Keratinocyte (primary cell): ENCODE measurements at regions not wholly inside any gene's neighbourhood (a gene's known extent, or its start where the extent isn't known, plus 50 kb on each side); places are given as distances from the start of the nearest gene placed in this dataset.

Source experiments
- DNase-seq: peaks from one replicate; pipeline ENCODE4 v3.0.0-alpha.2; 2011; ENCODE audit warnings: low read depth, missing footprints, low spot score
- FAIRE-seq: peaks from 2 replicates; lab custom pipeline; 2011; peaks lifted over from hg19 to GRCh38; lab: Jason Lieb, UNC
- H2AFZ ChIP-seq: 2 replicates; pipeline ENCODE4 v1.6.0; 2012; ENCODE audit warnings: low read length, control low read depth, inconsistent platforms; ENCODE audit not compliant: control insufficient read depth
- H3K27ac ChIP-seq: 2 replicates; pipeline ENCODE4 v1.5.1; 2011; ENCODE audit warnings: low read length; ENCODE audit not compliant: control insufficient read depth, insufficient read depth
- H3K27me3 ChIP-seq: 3 replicates; pipeline ENCODE4 v1.6.0; 2011; ENCODE audit warnings: low read length; ENCODE audit not compliant: control insufficient read depth, insufficient read depth; ENCODE audit errors: extremely low read depth
- H3K36me3 ChIP-seq, 2 experiments: 2 replicates in 1 of 2; 3 replicates in 1 of 2; pipeline ENCODE4 v1.5.1; 2011; ENCODE audit warnings: low read length in 2 of 2, mild to moderate bottlenecking in 1 of 2; ENCODE audit not compliant: control insufficient read depth in 2 of 2, insufficient read depth in 2 of 2; ENCODE audit errors: extremely low read depth in 1 of 2
- H3K4me1 ChIP-seq: 3 replicates; pipeline ENCODE4 v1.5.1; 2011; ENCODE audit warnings: low read length; ENCODE audit not compliant: control insufficient read depth, insufficient read depth; ENCODE audit errors: extremely low read depth
- H3K4me2 ChIP-seq: 3 replicates; pipeline ENCODE4 v1.6.0; 2011; ENCODE audit warnings: low read depth, low read length; ENCODE audit not compliant: control insufficient read depth, insufficient read depth; ENCODE audit errors: extremely low read depth
- H3K4me3 ChIP-seq, 3 experiments: fragments of 200-600 bp in 1 of 3; sonication (generic) in 1 of 3; 2 replicates in 2 of 3; 3 replicates in 1 of 3; pipeline ENCODE4 v1.5.1; 2011 to 2016; ENCODE audit warnings: low read length in 3 of 3, mild to moderate bottlenecking in 3 of 3, control low read depth in 2 of 3, inconsistent platforms in 1 of 3, low read depth in 1 of 3, mixed read lengths in 1 of 3, mixed run types in 1 of 3, moderate library complexity in 1 of 3; ENCODE audit not compliant: control insufficient read depth in 2 of 3, insufficient read depth in 2 of 3; ENCODE audit errors: extremely low read depth in 1 of 3
- H3K79me2 ChIP-seq: 2 replicates; pipeline ENCODE4 v1.6.0; 2012; ENCODE audit warnings: low read length; ENCODE audit not compliant: control insufficient read depth, insufficient read depth
- H3K9ac ChIP-seq: 3 replicates; pipeline ENCODE4 v1.6.0; 2011; ENCODE audit warnings: low read length; ENCODE audit not compliant: control insufficient read depth, insufficient read depth; ENCODE audit errors: extremely low read depth
- H3K9me1 ChIP-seq: 3 replicates; pipeline ENCODE4 v1.6.0; 2011; ENCODE audit warnings: low read length; ENCODE audit not compliant: control insufficient read depth, insufficient read depth; ENCODE audit errors: extremely low read depth
- H3K9me3 ChIP-seq: 2 replicates; pipeline ENCODE4 v1.5.1; 2012; ENCODE audit warnings: low read depth, low read length; ENCODE audit not compliant: control insufficient read depth
- H4K20me1 ChIP-seq: 3 replicates; pipeline ENCODE4 v1.6.0; 2011; ENCODE audit warnings: low read length; ENCODE audit not compliant: control insufficient read depth, insufficient read depth; ENCODE audit errors: extremely low read depth
- EZH2 ChIP-seq: IDR thresholded peaks from one replicate; pipeline ENCODE4 v1.6.1; 2012; ENCODE audit warnings: inconsistent platforms, mild to moderate bottlenecking, low read length, moderate library complexity
- dilution Hi-C: fragments of 300-500 bp; cut with MboI; formaldehyde crosslinking; loops from one replicate; pipeline ENCODE4 v1.7.0; 2020; ENCODE audit warnings: low sequenced_read_pairs; ENCODE audit not compliant: extremely low pct_ligation_motif_present
- TF ChIP-seq, protein P1 (sequence below), 3 experiments: IDR thresholded peaks in 1 of 3; conservative IDR thresholded peaks in 1 of 3; optimal IDR thresholded peaks in 1 of 3; 2 replicates in 2 of 3; 3 replicates in 1 of 3; pipeline versions ENCODE3 to v1.5.1; 2011; ENCODE audit warnings: low read length in 3 of 3, mild to moderate bottlenecking in 3 of 3, moderate library complexity in 2 of 3, control low read depth in 1 of 3, inconsistent platforms in 1 of 3; ENCODE audit not compliant: insufficient read depth in 2 of 3; ENCODE audit errors: extremely low read depth in 1 of 3

GRCh38 chr2:138213624-138214023 is 249.4 kb downstream of the HNMT start:
- no peak for FAIRE-seq
- H4K20me1 ChIP-seq = no peaks in the 10 kb centered on the region

DNA sequence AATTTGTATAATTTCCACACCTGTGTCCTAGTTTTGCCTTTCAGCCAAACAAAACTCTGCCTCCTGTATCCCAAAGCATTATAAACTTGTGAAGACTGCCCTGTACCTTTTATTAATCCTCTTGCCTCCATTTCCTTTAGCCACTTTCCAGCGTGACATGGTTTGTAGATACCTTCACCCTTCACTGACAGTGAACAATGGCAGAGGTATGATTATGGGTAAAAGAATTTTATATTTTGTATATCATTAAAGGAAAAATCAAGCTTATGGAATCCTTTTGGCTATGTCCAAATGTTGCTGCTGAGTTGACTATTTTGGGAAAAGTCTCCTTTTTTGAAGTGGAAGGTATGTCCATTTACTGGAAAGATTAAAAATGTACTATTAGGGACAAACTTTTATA is 251.7 kb downstream of the HNMT start:
- Histone ChIP-seq H3K27ac (no peak overlapping the region), H3K9me1 (no peaks in the 10 kb centered on the region), H4K20me1 (no peaks in the 10 kb centered on the region), H3K4me3 (no peak overlapping the region), H3K36me3 (no peaks in the 10 kb centered on the region), H3K27me3 (no peaks in the 10 kb centered on the region), H2AFZ (no peak overlapping the region), H3K9ac (no peak overlapping the region), H3K79me2 (no peaks in the 10 kb centered on the region), H3K9me3 (no peaks in the 10 kb centered on the region), H3K4me2 (no peak overlapping the region), H3K4me1 (no peaks in the 10 kb centered on the region)
- no peak for DNase-seq
- TF ChIP-seq EZH2 = no peak
- TF ChIP-seq, protein P1, sequence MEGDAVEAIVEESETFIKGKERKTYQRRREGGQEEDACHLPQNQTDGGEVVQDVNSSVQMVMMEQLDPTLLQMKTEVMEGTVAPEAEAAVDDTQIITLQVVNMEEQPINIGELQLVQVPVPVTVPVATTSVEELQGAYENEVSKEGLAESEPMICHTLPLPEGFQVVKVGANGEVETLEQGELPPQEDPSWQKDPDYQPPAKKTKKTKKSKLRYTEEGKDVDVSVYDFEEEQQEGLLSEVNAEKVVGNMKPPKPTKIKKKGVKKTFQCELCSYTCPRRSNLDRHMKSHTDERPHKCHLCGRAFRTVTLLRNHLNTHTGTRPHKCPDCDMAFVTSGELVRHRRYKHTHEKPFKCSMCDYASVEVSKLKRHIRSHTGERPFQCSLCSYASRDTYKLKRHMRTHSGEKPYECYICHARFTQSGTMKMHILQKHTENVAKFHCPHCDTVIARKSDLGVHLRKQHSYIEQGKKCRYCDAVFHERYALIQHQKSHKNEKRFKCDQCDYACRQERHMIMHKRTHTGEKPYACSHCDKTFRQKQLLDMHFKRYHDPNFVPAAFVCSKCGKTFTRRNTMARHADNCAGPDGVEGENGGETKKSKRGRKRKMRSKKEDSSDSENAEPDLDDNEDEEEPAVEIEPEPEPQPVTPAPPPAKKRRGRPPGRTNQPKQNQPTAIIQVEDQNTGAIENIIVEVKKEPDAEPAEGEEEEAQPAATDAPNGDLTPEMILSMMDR (optimal IDR thresholded peaks at IDR 0.05 in 1 of 3, IDR thresholded peaks at IDR 0.05 in 1 of 3, conservative IDR thresholded peaks at IDR 0.05 in 1 of 3; ENCODE audit: extremely low read depth in 1 of 3, insufficient read depth in 2 of 3, low read length in 3 of 3) = no peak
- FAIRE-seq = no peak
- dilution Hi-C loops = no loop called here

More at GRCh38 chr2:138213624-138214023, 249.4 kb downstream of the HNMT start:
- Histone ChIP-seq H2AFZ (no peak overlapping the region), H3K36me3 (no peaks in the 10 kb centered on the region), H3K4me2 (no peak overlapping the region), H3K4me3 (no peak overlapping the region), H3K9me1 (no peaks in the 10 kb centered on the region), H3K27ac (no peak overlapping the region), H3K27me3 (no peaks in the 10 kb centered on the region), H3K9me3 (no peaks in the 10 kb centered on the region), H3K79me2 (no peaks in the 10 kb centered on the region), H3K9ac (no peak overlapping the region), H3K4me1 (peaks cover 8% of the 10 kb centered on the region)
- TF ChIP-seq, protein P1 (optimal IDR thresholded peaks at IDR 0.05 in 1 of 3, IDR thresholded peaks at IDR 0.05 in 1 of 3, conservative IDR thresholded peaks at IDR 0.05 in 1 of 3; ENCODE audit: extremely low read depth in 1 of 3, insufficient read depth in 2 of 3, low read length in 3 of 3) = no peak
- no peak for TF ChIP-seq EZH2
- dilution Hi-C loops = no loop called here
- no peak for DNase-seq
